ENCODE measurements at regions not wholly inside any gene's neighbourhood (a gene's known extent, or its start where the extent isn't known, plus 50 kb on each side); places are given as distances from the start of the nearest gene placed in this dataset.

- TF ChIP-seq ZHX1 (conservative IDR thresholded peaks at IDR 0.05; ENCODE audit: low read length) (no peak), C11orf30 (IDR thresholded peaks at IDR 0.05; ENCODE audit: low read depth) (no peak), NELFE (IDR thresholded peaks at IDR 0.05; ENCODE audit: insufficient read depth, insufficient read length) (no peak)
Observed at GRCh38 chr16:14015461-14015860, 55.7 kb upstream of the MRTFB start (continued).

GRCh38 chr16:14015948-14016347 lies 55.2 kb upstream of the MRTFB start:
- no peaks in the 10 kb centered on the region for H3K9me1 ChIP-seq (ENCODE audit: control insufficient read depth, insufficient read depth, low read length)
- WGBS (ENCODE audit: insufficient coverage, low coverage, missing lambda C conversion rate): 0% methylated on average over 2 of the region's 2 CpGs
- H3K9me3 ChIP-seq (replicated peaks; ENCODE audit: control insufficient read depth, insufficient read depth, low read depth, low read length): no peaks in the 10 kb centered on the region
- CTCF ChIA-PET (ENCODE audit: low intra/inter-chr PET ratio): interaction anchor here (0.7 kb wide), 1 partner anchor 115 kb away, joined by 3 read pairs; no protein-coding TSS in a partner anchor
- in situ Hi-C loops (cut with MboI): loop anchor here (5.0 kb wide), 1 partner anchor 74 kb away; no protein-coding TSS in a partner anchor
- H2AFZ ChIP-seq (ENCODE audit: low read depth, low read length): no peak overlapping the region
- no peak overlapping the region for H3K4me2 ChIP-seq (ENCODE audit: insufficient read depth, low read length)
- H3K27ac ChIP-seq (ENCODE audit: extremely low read depth, low read depth, low read length): no peak overlapping the region
- POLR2A ChIA-PET: interaction anchor here (0.7 to 0.9 kb wide), 2 partner anchors 9 to 26 kb away, joined by 4 to 6 read pairs; no protein-coding TSS in a partner anchor
- ATAC-seq (no peak), FAIRE-seq (no peak), DNase-seq (ENCODE audit: extremely low read depth in 1 of 4, low spot score in 3 of 4) (no peak)
- BruUV-seq (replicated peaks): no TSS peak
- no peaks in the 10 kb centered on the region for H3K4me1 ChIP-seq (replicated peaks in 1 of 2; ENCODE audit: control insufficient read depth in 2 of 2, insufficient read depth in 2 of 2, low read length in 2 of 2)
- H3K36me3 ChIP-seq (ENCODE audit: control insufficient read depth, insufficient read depth, low read length): no peaks in the 10 kb centered on the region
- H4K20me1 ChIP-seq (replicated peaks; ENCODE audit: control insufficient read depth, insufficient read depth, low read length): no peaks in the 10 kb centered on the region
- H3K79me2 ChIP-seq (ENCODE audit: control insufficient read depth, insufficient read depth, low read length): no peaks in the 10 kb centered on the region
- H3K27me3 ChIP-seq (ENCODE audit: control insufficient read depth in 2 of 2, insufficient read depth in 2 of 2, low read length in 2 of 2): peaks cover 21 to 24% of the 10 kb centered on the region in 2 experiments
- H3K4me3 ChIP-seq: no peak overlapping the region
- intact Hi-C loops (cut with micrococcal nuclease): no loop called here
- no peak overlapping the region for H3K9ac ChIP-seq (ENCODE audit: insufficient read depth in 1 of 2, low read depth in 2 of 2, low read length in 2 of 2)
- no peak for TF ChIP-seq GATA2 (CRISPR knock-in tag; IDR thresholded peaks at IDR 0.05)
- TF ChIP-seq CTBP1 (IDR thresholded peaks at IDR 0.05; ENCODE audit: borderline replicate concordance): no peak
- no peak for TF ChIP-seq SP1 (CRISPR knock-in tag; IDR thresholded peaks at IDR 0.05)
- no peak for TF ChIP-seq GTF2B (IDR thresholded peaks at IDR 0.05; ENCODE audit: extremely low read depth, insufficient read length)
- no peak for TF ChIP-seq OTX1 (CRISPR knock-in tag; IDR thresholded peaks at IDR 0.05)
- TF ChIP-seq ZNF239 (CRISPR knock-in tag; IDR thresholded peaks at IDR 0.05): no peak
- TF ChIP-seq MXI1 (IDR thresholded peaks at IDR 0.05; ENCODE audit: low read depth, low read length): no peak
- no peak for TF ChIP-seq HNRNPL (IDR thresholded peaks at IDR 0.05; ENCODE audit: low read depth, low read length)
- no peak for TF ChIP-seq CC2D1A (IDR thresholded peaks at IDR 0.05)
- TF ChIP-seq KDM1A (IDR thresholded peaks at IDR 0.05): no peak
- no peak for TF ChIP-seq USF2 (CRISPR knock-in tag; IDR thresholded peaks at IDR 0.05)
- TF ChIP-seq RBM34 (IDR thresholded peaks at IDR 0.05; ENCODE audit: borderline replicate concordance, insufficient read depth, low read length): no peak
- TF ChIP-seq ARID3B (CRISPR knock-in tag; IDR thresholded peaks at IDR 0.05; ENCODE audit: borderline replicate concordance): no peak
- TF ChIP-seq ZNF785 (CRISPR knock-in tag; IDR thresholded peaks at IDR 0.05): no peak
- TF ChIP-seq TBP (optimal IDR thresholded peaks at IDR 0.05; ENCODE audit: low read depth, low read length): no peak

Data from K562 (cell line).